B cell (primary cell): ENCODE measurements at regions not wholly inside any gene's neighbourhood (a gene's known extent, or its start where the extent isn't known, plus 50 kb on each side); places are given as distances from the start of the nearest gene placed in this dataset.

ENCODE experiments used
- EZH2 ChIP-seq: IDR thresholded peaks from 2 replicates; pipeline ENCODE4 v1.6.1; 2012; ENCODE audit warnings: borderline replicate concordance, low read depth, mild to moderate bottlenecking, moderate library complexity, low read length; ENCODE audit not compliant: insufficient read depth, poor library complexity, severe bottlenecking
- TF ChIP-seq, protein P1 (sequence below): fragments of 200-600 bp; IDR thresholded peaks from one replicate; pipeline ENCODE4 v1.8.0; 2022; ENCODE audit warnings: antibody characterized with exemption, mild to moderate bottlenecking

DNA sequence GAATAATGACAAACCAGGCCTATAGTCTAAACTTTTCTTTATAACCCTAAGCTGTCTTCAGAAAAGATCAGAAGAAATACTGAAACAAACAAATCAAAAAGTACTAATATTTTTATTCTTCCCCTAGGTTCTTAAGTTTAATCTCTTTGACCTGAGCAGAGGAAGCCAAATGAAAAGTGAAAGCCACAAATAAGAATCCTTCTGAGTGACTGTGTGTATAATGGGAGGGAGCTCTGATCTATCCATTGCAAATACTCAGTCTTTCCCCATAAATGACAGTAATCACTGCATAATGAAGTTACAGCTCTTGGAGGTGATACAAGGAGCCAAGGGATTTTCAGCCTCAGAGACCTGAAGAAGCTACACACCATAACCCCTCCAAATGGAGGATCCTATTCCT lies 126.9 kb upstream of the ATP10B start:
- TF ChIP-seq, protein P1, sequence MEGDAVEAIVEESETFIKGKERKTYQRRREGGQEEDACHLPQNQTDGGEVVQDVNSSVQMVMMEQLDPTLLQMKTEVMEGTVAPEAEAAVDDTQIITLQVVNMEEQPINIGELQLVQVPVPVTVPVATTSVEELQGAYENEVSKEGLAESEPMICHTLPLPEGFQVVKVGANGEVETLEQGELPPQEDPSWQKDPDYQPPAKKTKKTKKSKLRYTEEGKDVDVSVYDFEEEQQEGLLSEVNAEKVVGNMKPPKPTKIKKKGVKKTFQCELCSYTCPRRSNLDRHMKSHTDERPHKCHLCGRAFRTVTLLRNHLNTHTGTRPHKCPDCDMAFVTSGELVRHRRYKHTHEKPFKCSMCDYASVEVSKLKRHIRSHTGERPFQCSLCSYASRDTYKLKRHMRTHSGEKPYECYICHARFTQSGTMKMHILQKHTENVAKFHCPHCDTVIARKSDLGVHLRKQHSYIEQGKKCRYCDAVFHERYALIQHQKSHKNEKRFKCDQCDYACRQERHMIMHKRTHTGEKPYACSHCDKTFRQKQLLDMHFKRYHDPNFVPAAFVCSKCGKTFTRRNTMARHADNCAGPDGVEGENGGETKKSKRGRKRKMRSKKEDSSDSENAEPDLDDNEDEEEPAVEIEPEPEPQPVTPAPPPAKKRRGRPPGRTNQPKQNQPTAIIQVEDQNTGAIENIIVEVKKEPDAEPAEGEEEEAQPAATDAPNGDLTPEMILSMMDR: no peak
- TF ChIP-seq EZH2: no peak
